SIG-M5 treated with dmso at 0.1 percent for 504 hours (cell line): ENCODE measurements at regions not wholly inside any gene's neighbourhood (a gene's known extent, or its start where the extent isn't known, plus 50 kb on each side); places are given as distances from the start of the nearest gene placed in this dataset.

Experiments used
- DNase-seq: peaks from one replicate; lab custom pipeline; 2025; ENCODE audit not compliant: unreplicated experiment; lab: John Stamatoyannopoulos, UW

- DNase-seq, result no peak
These were observed 85.4 kb upstream of the KAZN start for GRCh38 chr1:14513111-14513510.

- no peak for DNase-seq
These were observed 83.7 kb upstream of the KAZN start for GRCh38 chr1:14514739-14515138.

- DNase-seq, result no peak
These were observed 81.3 kb upstream of the KAZN start for GRCh38 chr1:14516974-14517840.

GRCh38 chr1:14517841-14518180, 80.7 kb upstream of the KAZN start:
- DNase-seq, result no peak

GRCh38 chr1:14519976-14520375, 78.5 kb upstream of the KAZN start:
- no peak for DNase-seq

GRCh38 chr1:14520514-14521163, 77.8 kb upstream of the KAZN start:
- DNase-seq, result no peak

- DNase-seq, result no peak
These were observed 76.9 kb upstream of the KAZN start for GRCh38 chr1:14521622-14522021.

GRCh38 chr1:14522077-14522925, 76.2 kb upstream of the KAZN start:
- DNase-seq, result no peak

GRCh38 chr1:14522926-14523241, 75.6 kb upstream of the KAZN start:
- DNase-seq, result no peak

GRCh38 chr1:14524826-14525636, 73.5 kb upstream of the KAZN start:
- no peak for DNase-seq

- DNase-seq, result no peak
These were observed 69.0 kb upstream of the KAZN start for GRCh38 chr1:14529475-14529874.

GRCh38 chr1:14531519-14531918, 67.0 kb upstream of the KAZN start:
- no peak for DNase-seq

- DNase-seq, result no peak
These were observed 62.7 kb upstream of the KAZN start for GRCh38 chr1:14535619-14536355.

- DNase-seq, result no peak
These were observed 60.1 kb upstream of the KAZN start for GRCh38 chr1:14538335-14538734.

GRCh38 chr1:14539309-14539708, 59.2 kb upstream of the KAZN start:
- DNase-seq, result no peak

- no peak for DNase-seq
These were observed 58.4 kb upstream of the KAZN start for GRCh38 chr1:14539953-14540563.

GRCh38 chr1:14541348-14541747, 57.1 kb upstream of the KAZN start:
- no peak for DNase-seq

- DNase-seq, result no peak
These were observed 55.2 kb upstream of the KAZN start for GRCh38 chr1:14543191-14543840.

GRCh38 chr1:14544319-14544718, 54.2 kb upstream of the KAZN start:
- DNase-seq, result no peak
